Stimulated activated CD4-positive, alpha-beta T cell treated with anti-CD3 and anti-CD28 coated beads, TNF-alpha, amount 100 ng/mL, for 1 hour (primary cell): ENCODE measurements at regions not wholly inside any gene's neighbourhood (a gene's known extent, or its start where the extent isn't known, plus 50 kb on each side); places are given as distances from the start of the nearest gene placed in this dataset.

Source experiments
- DNase-seq, 3 donors: peaks; one replicate each; pipeline ENCODE4 v3.0.0-alpha.2; 2020; ENCODE audit warnings: low read depth in 3 of 3, low spot score in 1 of 3

DNA sequence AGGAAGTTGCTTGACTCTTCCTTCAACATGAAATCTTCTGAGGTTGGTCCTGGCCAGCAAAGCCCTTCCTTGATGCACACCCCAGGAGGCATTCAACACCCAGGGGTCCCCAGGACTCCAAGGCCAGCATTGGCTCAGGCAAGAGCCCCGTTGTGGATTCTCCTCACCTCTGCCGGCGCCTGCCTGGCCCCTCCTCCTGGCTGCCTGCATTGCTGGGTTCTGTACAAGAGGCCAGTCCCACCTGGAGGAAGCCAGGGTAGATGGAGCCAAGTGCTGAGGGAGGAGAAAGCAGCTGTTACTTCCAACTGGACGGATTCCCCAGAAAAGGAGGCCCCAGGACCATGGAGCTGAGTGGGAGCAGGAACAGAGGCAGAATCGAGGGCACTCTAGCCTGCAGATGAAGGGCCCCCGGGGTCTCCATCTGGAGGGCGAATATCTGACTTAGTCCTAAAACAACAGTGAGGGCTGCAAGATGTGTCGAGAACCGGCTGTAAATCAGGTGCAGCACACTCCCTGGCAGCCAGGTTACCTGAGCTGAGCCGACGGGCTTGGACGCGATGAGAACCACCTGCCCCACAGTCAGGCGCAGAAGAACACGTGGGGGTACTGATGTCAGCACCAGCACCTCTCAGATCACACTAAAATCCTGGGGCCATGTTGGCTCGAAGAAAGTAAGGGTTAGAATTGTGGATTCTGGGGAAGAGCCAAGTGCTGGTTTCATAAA is 399.6 kb upstream of the SALL3 start:
- no peak for DNase-seq

DNA sequence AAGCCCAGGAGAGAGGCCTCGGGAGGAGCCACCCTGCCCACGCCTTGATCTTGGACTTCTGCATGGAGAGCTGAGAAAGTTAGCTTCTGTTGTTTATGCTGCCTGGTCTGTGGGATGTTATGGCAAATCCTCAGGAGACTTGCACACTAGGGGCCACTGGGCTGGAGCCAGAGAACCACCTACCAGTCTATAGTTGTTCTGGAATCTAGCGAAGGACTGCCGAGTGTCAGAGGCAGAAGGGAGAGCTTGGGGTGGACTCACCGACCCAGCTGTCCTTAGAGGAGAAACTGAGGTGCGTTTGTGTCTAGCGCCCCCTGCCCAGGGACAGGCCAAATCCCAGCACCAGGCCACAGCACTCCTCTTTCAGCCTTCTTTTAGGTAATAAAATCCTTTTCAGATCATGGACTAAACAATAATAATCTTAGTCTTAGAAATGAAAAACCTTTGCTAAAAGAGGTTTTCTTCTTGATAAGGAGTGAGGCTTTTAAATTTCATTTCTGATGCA is 398.7 kb upstream of the SALL3 start:
- DNase-seq, result no peak

DNA sequence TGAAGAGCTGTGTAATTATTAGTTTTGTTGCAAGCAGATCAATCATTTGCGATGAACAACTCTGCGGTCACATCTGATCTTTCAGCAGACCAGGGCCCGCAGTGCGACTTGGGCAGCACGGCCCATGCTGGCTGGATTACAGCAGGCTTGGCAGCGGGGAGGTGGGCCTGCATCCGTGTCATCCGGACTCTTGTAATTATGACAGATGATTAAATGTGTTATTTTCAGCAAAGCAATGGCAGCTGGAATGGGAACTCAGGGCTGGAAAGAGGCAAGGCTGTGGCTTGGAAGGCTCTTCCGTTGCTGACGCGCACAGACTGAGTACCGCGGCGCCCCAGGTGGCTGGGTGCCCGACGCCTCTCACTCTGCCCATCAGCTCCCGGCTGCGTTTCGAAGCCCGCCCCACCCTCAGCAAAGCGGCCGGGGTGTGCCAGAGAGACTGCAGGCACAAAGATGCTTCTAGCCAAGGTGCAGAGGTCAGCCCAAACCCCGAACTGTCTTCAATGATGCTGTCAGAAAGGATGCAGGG is 397.4 kb upstream of the SALL3 start:
- no peak for DNase-seq

DNA sequence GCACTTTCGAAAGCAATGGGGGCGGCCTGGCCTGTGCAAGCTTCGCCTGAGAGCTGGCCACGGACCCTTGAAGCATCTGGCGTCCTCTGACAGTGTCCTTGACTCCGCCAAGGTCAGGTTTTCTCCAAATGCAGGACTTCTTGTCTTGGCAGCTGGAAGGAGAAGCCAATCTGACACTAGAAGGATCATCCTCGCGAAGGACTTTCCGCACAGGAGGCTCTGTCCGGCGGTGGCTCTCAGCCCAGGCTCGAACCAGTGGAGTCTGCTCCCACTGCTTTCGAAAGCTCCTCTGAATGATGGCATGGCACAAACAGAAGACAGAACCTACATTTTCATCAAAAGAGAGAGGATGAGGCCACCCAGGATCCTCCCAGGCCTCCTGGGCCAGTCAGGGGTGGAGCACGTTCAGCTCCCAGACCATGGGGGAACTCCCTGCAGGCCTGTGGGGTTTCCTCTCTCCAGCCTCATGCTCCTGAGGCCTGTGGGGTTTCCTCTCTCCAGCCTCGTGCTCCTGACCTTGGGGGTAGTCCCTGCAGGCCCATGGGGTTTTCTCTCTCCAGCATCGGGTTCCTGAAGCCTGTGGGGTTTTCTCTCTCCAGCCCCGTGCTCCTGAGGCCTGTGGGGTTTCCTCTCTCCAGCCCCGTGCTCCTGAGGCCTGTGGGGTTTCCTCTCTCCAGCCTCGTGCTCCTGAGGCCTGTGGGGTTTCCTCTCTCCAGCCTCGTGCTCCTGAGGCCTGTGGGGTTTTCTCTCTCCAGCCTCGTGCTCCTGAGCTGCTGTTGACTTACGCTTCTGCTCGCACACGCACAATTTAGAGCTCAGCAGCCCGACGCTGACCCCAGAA is 396.5 kb upstream of the SALL3 start:
- no peak for DNase-seq

DNA sequence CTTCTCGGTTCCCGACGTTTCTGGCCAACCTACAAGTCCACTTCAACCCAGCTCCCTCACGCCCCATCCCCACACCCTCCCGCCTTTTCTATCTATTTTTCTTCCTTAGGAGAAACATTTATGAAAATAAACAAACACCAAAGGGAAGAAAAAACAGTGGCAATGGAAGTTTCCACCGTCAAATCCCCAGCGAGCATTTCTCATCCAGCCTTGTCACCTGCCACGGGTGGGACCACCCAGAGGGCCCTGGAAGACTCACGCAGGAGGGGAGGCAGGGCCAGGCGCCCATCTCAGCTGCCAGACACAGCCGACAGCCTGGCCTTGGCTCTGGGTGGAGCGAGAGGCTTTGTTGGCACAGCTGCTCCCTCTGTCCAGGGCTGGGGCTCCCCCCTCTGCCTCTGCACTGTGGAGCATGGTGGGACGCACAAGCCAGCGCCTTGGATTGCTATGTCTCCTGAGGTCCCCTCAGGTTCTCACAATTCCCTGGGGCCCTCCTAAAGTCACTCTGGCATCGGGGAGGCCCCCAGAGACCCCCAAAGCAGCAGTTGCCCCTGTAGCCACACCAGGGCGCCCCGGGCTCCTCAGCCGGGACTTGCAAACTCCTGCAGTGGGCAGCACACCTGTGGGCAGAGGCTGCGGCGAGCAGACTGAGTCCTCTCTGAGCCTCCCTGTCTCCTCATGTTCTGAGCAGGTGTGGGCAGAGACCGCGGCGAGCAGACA is 395.7 kb upstream of the SALL3 start:
- no peak for DNase-seq

DNA sequence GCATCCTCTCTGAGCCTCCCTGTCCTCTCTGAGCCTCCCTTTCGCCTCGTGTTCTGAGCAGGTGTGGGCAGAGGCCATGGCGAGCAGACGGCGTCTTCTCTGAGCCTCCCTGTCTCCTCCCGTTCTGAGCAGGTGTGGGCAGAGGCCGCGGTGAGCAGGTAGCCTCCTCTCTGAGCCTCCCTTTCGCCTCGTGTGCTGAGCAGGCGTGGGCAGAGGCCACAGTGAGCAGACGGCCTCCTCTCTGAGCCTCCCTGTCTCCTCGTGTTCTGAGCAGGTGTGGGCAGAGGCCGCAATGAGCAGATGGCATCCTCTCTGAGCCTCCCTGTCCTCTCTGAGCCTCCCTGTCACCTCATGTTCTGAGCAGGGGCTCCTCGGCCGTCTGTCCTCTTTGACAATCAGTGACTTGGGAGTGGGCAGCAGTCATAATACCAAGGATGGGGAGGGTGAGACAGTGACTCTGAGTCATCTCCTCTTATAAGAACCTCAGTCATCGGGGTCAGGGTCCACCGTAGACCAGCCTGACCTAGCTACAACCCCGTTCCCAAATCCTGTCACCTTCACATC is 395.1 kb upstream of the SALL3 start:
- DNase-seq, result no peak

DNA sequence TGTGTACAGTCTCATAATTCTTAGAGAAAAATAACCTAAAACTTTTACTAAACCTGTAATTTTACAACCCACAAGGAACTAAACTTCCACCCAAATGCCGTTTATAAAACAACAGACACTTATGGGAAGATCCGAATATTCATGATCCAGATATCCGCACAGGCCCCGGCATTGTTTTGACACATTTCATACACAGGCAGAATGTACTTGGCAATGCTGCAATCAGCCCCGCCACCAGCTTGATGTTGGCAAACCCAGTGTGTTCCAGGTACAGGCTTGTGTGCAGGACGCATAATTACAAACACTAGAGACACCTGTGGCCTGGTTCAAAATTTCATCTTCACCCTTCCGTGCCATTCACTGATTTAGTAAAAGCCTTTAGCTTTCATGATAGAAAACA is 393.0 kb upstream of the SALL3 start:
- DNase-seq, result no peak

DNA sequence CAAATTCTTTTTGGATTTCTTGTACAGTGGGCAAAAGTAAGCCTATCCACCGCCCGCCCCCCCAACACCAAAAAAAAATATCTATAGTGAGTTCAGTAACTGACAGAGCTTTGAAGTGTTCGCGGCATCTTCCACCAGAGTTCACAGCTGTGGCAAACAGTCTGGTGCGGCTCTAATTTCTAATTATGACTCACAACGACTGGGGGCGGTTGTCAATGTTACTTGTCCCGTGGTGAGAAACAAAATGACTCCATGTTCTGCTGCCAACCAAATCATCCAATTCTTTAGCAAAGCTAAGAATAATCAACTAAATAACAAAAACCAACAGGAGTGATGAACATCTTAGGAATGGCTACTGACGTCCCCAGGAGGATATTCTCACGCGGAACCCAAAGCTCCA is 392.5 kb upstream of the SALL3 start:
- DNase-seq, result no peak

DNA sequence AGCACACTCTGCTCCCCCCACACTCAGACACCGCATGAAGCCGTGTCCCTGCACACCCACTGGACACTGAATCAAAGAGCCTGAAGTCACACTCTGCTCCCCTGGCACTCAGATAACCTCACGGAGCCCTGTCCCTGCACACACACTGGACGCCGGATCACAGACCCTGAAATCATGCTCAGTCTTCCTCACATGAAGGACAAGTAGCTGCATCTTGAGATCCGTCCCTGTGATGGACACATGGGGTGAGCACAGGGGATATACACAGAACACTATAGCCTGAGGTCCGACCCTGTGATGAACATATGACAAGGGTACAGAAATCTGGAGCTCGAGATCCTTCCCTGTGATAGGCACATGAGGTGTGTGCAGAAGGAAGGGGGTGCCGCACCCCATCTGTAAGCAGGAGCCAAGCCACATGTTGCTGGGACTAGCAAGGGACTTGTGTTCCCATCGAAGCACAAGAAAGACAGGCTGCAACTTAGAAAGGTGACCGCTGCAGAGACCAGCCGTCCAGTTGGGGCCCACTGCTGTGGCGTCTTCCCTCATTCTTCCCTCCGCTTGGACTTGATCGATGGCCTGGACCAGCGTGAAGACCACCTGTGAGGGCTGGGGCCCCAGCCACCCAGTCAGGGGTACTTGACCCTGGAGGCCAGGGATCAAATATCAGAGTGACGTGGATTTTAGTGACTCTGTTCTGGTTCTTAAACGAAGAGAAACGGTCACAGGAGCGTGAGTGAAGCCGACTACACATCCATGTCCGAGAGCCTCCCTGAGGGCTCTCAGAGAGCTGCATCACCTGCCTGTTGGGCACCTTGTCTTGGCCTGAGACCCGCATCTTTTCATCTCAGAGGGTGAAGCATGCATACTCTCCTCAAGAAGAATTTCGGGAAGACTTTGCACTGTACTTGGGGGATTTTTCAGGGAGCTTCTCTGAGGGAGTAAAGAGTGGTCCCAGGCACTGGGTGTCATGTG is 391.7 kb upstream of the SALL3 start:
- DNase-seq, result no peak

DNA sequence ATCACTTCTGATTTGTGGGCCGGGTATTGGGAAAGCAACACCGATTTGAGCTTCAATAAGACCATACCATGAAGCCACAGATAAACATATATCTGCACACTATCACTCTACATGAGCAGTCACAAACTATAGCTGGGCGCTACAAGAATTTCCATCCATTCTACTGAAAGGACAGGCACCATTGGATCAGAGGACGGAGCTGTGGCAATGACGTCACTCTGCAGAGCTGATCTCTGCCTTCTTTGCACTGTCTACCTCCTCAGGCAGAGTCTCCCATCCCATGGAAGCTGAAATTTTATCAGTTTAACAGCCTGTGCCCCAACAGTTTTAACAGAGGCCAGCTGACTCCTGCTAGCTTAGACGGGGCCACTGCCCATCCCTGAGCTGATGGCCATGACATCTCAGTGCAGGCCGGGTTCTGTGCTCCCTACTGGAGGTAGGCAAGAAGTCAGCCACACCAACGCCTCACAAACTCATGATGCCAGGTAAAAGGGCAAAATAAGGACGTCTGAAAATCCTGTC is 389.6 kb upstream of the SALL3 start:
- no peak for DNase-seq

DNA sequence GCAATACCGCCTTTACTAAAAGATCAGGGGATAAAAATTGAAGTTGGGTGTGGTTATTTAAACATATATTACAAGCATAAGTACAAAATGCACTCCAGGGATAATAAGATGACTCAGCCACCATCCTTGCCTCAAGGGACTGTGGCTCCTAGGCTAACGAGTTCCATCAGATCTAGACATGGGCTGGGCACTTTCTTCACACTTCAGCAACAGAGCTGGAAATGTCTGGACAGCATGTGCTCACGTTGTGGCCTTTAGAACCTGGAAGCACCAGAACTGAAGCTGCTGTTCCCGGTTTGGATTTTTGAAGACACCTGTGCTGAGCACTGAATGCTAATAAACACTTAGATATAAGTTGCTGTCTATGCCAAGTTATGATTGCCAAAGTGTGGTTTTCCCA is 384.2 kb upstream of the SALL3 start:
- no peak for DNase-seq

DNA sequence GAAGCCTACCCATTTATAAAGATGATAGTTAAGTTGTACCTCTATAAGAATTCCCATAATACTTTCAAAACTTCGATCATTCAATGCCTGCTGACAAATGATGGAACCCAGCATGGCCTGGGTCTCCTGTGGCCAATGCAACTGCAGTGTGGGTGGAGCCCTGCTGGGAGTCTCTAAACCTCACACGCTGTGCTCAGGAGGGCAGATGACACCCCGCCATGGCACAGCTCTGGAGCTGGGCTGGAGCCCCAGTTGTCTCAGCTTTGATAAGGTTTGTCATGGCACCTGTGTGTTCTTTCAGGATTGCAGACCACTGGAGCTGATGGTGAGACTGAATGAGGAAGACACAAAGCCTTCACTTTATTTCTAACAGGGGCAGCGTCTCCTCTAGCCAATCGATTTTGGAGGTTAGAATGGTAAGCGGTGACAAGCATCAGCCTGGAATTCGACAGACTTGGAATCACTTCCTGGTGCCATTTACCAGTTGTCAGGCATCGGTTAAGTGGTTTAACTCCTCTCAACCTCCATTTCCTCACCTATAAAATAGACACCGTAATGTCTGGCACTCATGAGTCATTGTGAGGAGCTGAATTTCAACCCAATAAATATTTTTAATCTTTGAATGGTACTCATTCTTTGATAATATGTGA is 383.6 kb upstream of the SALL3 start:
- no peak for DNase-seq

DNA sequence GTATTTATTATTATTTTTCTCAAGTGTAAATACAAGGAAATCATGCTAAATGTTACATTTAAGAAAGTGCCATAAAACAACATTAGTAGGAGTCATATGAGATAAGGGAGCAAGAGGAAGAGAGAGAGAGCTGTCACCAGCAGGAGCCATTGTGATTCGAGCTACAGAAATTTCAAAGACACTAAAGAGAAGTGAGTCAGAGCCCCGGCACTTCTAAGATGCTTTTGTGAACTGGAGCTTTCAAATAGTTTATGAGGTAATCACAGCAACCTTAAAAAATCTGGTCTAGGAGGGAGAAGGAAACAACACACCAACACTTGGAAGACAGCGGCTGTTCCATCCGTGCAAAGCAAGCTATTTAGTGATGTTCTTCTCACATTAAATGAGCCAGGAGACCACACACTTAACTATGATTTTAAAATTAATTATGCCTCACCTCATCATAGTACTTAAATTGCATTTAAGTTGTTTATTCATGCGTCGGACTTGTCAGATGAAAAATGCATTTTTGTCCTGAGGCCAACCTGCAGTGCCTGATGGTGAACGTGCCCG is 382.7 kb upstream of the SALL3 start:
- no peak for DNase-seq

DNA sequence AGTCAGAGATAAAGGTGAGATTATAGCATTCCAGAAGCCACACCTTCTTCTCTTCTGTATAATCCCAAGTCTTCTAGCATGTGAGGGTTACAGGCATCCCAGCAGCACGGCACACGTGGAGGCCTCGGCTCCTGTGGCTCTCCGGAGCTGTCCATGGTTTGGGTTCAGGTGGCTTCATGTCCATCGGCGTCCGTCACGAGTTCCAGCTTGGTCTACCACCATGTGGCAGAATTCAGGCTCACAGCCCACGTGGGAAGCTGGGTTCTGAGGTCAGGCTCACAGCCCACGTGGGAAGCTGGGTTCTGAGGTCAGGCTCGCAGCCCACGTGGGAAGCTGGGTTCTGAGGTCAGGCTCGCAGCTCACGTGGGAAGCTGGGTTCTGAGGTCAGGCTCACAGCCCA is 378.3 kb upstream of the SALL3 start:
- no peak for DNase-seq

DNA sequence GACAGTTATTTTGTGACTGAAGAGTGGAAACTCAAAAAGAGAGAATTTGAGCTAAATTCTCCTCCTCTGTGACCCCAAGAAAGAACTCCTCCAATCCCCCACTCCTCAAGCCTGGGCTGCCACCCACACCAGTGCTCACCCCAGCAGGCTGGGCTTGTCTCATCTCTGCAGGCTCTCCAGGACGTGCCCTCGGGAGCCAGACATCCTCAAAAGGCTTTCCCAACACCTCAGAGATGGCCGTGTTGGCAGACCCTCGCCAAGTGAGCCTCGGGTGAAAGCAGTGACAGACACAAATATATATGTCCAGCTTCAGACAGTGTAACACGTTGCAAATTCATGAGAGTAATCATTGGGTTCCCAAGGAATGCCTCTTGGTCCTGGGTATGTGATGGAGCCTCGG is 377.7 kb upstream of the SALL3 start:
- no peak for DNase-seq

DNA sequence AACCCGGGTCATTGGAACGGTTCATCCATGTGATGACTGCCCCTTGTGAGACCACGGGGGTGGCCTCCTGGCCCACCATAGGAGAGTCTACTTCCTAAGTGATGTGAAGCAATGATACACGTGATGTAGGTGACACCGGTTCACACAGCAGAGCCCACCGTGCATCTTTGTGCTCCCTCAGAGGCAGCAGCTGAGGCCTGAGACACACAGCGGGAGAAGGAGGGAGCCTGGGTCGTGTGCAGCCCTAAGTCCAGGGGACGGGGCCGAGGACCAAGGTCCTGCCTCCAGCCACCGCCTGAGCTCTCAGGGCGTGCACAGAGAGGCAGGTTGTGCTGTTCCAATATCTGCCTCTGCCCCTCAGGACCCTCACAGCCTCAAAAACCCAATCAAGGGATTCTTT is 377.2 kb upstream of the SALL3 start:
- no peak for DNase-seq

DNA sequence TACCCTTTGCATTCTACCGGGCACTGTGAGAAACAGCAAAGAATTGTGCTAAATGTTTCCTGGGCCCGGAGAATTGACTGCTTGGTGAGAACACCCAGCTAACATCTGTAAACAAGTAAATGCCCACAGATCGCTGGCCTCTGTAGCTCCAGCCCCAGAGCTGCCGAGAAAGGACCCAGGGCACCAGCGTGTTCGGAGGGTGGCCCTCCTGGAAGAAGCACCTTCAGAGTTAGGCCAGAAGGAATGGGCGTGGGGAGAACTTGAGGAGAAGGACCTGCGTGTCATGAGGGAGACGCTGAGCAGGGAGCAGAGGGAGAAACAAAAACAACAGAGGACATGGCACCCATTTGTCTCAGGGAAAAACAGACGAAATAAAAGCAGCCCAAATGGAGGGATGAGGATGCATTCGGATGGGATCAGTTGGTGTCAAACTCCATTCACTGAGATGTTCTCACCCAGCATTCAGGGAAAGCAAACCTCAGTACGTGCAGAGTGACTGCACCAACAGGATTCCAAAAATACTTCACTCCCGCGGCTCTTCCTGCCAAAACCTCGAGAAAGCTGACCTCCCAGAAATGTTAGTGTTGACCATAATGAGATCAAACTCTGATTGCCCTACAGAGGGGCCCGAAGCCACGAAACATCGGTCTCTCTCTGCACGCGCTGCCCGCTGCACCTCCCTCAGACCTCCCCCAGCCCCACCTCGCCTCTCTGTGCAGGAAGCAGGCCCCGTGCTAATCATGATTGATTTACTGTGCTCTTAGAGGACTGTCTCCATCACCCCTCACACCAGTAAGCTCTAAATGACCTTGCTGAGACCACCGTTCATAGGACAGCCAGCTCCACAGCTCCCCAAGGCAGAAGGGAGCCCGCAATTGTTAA is 376.3 kb upstream of the SALL3 start:
- DNase-seq, result no peak

DNA sequence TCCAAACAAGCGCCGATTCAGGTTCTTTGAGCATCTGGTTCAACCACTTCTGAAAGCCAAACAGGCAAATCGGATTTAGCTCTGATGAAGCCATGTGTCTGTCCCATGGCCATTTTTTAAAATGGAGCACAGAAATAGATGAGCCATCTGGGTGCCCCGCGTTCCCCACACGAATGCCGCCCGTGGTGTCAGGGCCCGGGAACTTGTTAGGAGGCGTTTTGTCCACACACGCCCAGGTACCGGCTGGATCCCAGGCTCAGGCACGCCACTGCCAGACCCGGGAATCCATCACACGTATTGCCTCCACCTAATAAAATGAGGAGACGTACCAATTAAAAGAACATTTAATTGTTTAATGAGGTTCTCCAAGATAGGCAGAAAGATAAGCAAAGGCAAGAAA is 374.4 kb upstream of the SALL3 start:
- no peak for DNase-seq
